ENCODE measurements at regions not wholly inside any gene's neighbourhood (a gene's known extent, or its start where the extent isn't known, plus 50 kb on each side); places are given as distances from the start of the nearest gene placed in this dataset.

- Mint-ChIP-seq H3K4me1 (ENCODE audit: low read depth) (no peaks in the 10 kb centered on the region), H3K4me3 (ENCODE audit: unreplicated experiment) (no peak overlapping the region), H3K27ac (ENCODE audit: unreplicated experiment) (no peak overlapping the region), H3K27me3 (ENCODE audit: low read depth) (peaks cover 2% of the 10 kb centered on the region), H3K36me3 (ENCODE audit: low read depth) (no peaks in the 10 kb centered on the region), H3K9me3 (ENCODE audit: low read depth) (no peaks in the 10 kb centered on the region)
- DNase-seq (ENCODE audit: low spot score), result no peak
- no peak for TF ChIP-seq CTCF (IDR thresholded peaks at IDR 0.05)
Measured at GRCh38 chr4:1500966-1501753, 94.9 kb upstream of the NKX1-1 start.

DNA sequence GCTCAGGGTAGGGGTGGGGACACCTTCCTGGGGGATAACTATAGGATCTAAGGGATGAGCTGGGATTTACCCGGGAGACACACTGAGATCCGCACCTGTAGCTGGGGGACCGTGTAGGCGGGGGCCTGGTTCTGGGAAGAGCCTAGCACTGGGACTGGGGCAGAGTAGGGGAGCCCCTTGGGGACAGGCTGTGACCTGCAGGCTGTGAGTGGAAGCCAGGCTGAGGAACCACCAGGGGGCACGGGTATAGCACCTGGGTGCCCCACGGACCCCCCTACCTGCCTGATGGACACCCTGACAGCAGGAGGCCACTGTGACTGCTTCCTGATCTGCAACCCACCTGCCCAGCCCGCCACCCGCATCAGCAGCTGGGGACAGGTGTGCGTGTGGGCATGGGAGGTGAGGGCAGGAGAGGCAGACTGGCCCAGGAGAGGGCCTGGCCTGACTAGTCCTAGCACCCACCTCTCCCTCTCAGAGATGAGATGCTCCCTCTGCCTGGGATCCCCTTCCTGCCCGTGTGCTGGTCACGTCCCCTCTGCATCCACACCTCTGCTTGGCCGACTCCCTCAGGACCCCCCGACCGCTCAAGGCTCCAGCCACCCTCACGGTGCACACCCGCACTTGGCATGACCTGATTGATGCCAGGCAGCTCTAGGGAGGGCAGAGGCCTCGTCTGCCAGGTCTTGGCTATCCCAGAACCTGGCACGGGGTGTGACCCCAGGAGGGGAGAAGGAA is 94.2 kb upstream of the NKX1-1 start:
- DNase-seq (ENCODE audit: low spot score), result peak; percentile 84
- Mint-ChIP-seq H3K4me3 (ENCODE audit: unreplicated experiment) (no peak overlapping the region), H3K27me3 (ENCODE audit: low read depth) (no peaks in the 10 kb centered on the region), H3K36me3 (ENCODE audit: low read depth) (no peaks in the 10 kb centered on the region), H3K27ac (ENCODE audit: unreplicated experiment) (no peak overlapping the region), H3K9me3 (ENCODE audit: low read depth) (no peaks in the 10 kb centered on the region), H3K4me1 (ENCODE audit: low read depth) (no peaks in the 10 kb centered on the region)
- no peak for TF ChIP-seq CTCF (IDR thresholded peaks at IDR 0.05)

DNA sequence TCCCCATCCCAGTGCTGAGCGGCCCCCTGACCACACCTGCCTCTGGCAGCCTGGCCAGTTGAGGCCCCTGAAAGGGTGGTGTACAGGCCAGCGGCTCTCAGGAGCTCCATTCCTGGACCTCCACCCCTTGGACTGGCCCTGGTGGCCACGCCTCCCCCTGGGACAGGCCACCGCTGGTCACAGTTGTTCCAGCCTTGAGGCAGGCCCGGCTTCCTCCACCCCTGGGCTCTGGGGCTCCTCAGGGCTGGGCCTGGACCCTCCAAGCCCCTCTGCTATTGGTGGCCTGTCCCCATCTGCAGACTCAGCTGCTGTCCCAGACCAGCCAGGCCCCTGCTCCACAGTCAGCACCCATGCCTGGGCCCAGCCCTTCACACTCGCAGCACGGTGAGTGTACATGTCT is 93.2 kb upstream of the NKX1-1 start:
- Mint-ChIP-seq H3K9me3 (ENCODE audit: low read depth) (no peaks in the 10 kb centered on the region), H3K4me1 (ENCODE audit: low read depth) (no peaks in the 10 kb centered on the region), H3K4me3 (ENCODE audit: unreplicated experiment) (no peak overlapping the region), H3K27ac (ENCODE audit: unreplicated experiment) (no peak overlapping the region), H3K36me3 (ENCODE audit: low read depth) (no peaks in the 10 kb centered on the region), H3K27me3 (ENCODE audit: low read depth) (peaks cover 2% of the 10 kb centered on the region)
- DNase-seq (ENCODE audit: low spot score), result peak; percentile 72
- no peak for TF ChIP-seq CTCF (IDR thresholded peaks at IDR 0.05)

- no peak overlapping the region for H3K27ac Mint-ChIP-seq (ENCODE audit: unreplicated experiment)
Measured at GRCh38 chr4:1497189-1497801, 91.1 kb upstream of the NKX1-1 start.

More at GRCh38 chr4:1497189-1497801, 91.1 kb upstream of the NKX1-1 start:
- no peak for DNase-seq (ENCODE audit: low spot score)
- no peaks in the 10 kb centered on the region for H3K4me1 Mint-ChIP-seq (ENCODE audit: low read depth)
- no peaks in the 10 kb centered on the region for H3K36me3 Mint-ChIP-seq (ENCODE audit: low read depth)
- no peak for TF ChIP-seq CTCF (IDR thresholded peaks at IDR 0.05)
- no peak overlapping the region for H3K4me3 Mint-ChIP-seq (ENCODE audit: unreplicated experiment)
- H3K27me3 Mint-ChIP-seq (ENCODE audit: low read depth), result peaks cover 13% of the 10 kb centered on the region
- H3K9me3 Mint-ChIP-seq (ENCODE audit: low read depth), result no peaks in the 10 kb centered on the region
